Heart left ventricle (tissue), 13 donors: ENCODE measurements at regions not wholly inside any gene's neighbourhood (a gene's known extent, or its start where the extent isn't known, plus 50 kb on each side); places are given as distances from the start of the nearest gene placed in this dataset.

Experiments
- CTCF ChIP-seq, 12 donors: fragments of 200-600 bp; sonication (generic) in 4 of 12; IDR thresholded peaks; one replicate each; pipeline versions ENCODE4 v1.5.0 to v1.8.0; 2018 to 2022; ENCODE audit warnings: antibody characterized with exemption in 12 of 12, mild to moderate bottlenecking in 5 of 12
- POLR2A ChIP-seq, 2 donors: fragments of 450-650 bp; IDR thresholded peaks; one replicate each; pipeline ENCODE4 v1.6.1; 2017; ENCODE audit warnings: antibody characterized with exemption in 2 of 2, mild to moderate bottlenecking in 2 of 2, moderate library complexity in 2 of 2
- donor health status: ischemic (EF 13 %, LVEDD 7.1; RV severe dilation, severe dysfunction).
- donor health status: DM: no; HTN: yes; CAD: no.
- donor health status: DM: no; HTN: no; CAD: no.
- donor health status: ischemic (EF 25% LVEDD 6.9; RV normal size, moderate dysfunction).
- donor health status: ischemic (EF 25% LVEDD 5.7; RV mildly dilated, moderate dysfunction).
- donor health status: ischemic (EF 35%, LVEDD 5.7; RV mildly dilated, moderate dysfunction).
- donor health status: nonischemic (EF 11% LVEDD 7.7; RV severe dilation, severe dysfunction).
- donor health status: DM: yes; HTN: yes; CAD: no.
- donor health status: PGD.
- donor health status: ischemic (EF 29% LVEDD 5.4; RV normal size, mild dysfunction).
- donor health status: nonischemic (EF 23%, LVEDD 6.1; RV moderate dilation, normal function).

- TF ChIP-seq POLR2A (IDR thresholded peaks at IDR 0.05) (no peak), CTCF (IDR thresholded peaks at IDR 0.05) (no peak)
Observed at GRCh38 chr2:235324324-235324723, 169.5 kb upstream of the AGAP1 start.
